ENCODE measurements at regions not wholly inside any gene's neighbourhood (a gene's known extent, or its start where the extent isn't known, plus 50 kb on each side); places are given as distances from the start of the nearest gene placed in this dataset.

- Histone ChIP-seq H3K4me3 (no peak overlapping the region), H3K4me1 (no peaks in the 10 kb centered on the region), H3K9me3 (no peaks in the 10 kb centered on the region), H3K27me3 (no peaks in the 10 kb centered on the region), H3K36me3 (ENCODE audit: low read depth, missing control alignments) (no peaks in the 10 kb centered on the region), H3K27ac (no peak overlapping the region)
- TF ChIP-seq POLR2A (IDR thresholded peaks at IDR 0.05): no peak
- TF ChIP-seq, protein P1, sequence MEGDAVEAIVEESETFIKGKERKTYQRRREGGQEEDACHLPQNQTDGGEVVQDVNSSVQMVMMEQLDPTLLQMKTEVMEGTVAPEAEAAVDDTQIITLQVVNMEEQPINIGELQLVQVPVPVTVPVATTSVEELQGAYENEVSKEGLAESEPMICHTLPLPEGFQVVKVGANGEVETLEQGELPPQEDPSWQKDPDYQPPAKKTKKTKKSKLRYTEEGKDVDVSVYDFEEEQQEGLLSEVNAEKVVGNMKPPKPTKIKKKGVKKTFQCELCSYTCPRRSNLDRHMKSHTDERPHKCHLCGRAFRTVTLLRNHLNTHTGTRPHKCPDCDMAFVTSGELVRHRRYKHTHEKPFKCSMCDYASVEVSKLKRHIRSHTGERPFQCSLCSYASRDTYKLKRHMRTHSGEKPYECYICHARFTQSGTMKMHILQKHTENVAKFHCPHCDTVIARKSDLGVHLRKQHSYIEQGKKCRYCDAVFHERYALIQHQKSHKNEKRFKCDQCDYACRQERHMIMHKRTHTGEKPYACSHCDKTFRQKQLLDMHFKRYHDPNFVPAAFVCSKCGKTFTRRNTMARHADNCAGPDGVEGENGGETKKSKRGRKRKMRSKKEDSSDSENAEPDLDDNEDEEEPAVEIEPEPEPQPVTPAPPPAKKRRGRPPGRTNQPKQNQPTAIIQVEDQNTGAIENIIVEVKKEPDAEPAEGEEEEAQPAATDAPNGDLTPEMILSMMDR (IDR thresholded peaks at IDR 0.05): no peak
- DNase-seq: no peak
- intact Hi-C loops (cut with DNase I; ENCODE audit: low total_unique reads): no loop called here
Measured at GRCh38 chr3:144822671-144823070, 851.0 kb downstream of the DIPK2A start.

- no peaks in the 10 kb centered on the region for H3K9me3 ChIP-seq
- H3K4me1 ChIP-seq: no peaks in the 10 kb centered on the region
- no peak overlapping the region for H3K4me3 ChIP-seq
- no peak for DNase-seq
- H3K27ac ChIP-seq: no peak overlapping the region
- intact Hi-C loops (cut with DNase I; ENCODE audit: low total_unique reads): no loop called here
- H3K27me3 ChIP-seq: no peaks in the 10 kb centered on the region
- no peak for TF ChIP-seq POLR2A (IDR thresholded peaks at IDR 0.05)
- TF ChIP-seq, protein P1 (IDR thresholded peaks at IDR 0.05): no peak
- H3K36me3 ChIP-seq (ENCODE audit: low read depth, missing control alignments): no peaks in the 10 kb centered on the region
Measured at GRCh38 chr3:144831955-144832716, 860.5 kb downstream of the DIPK2A start.

GRCh38 chr3:144839991-144840390 lies 868.4 kb downstream of the DIPK2A start:
- Histone ChIP-seq H3K4me3 (no peak overlapping the region), H3K27me3 (no peaks in the 10 kb centered on the region), H3K9me3 (no peaks in the 10 kb centered on the region), H3K27ac (no peak overlapping the region), H3K36me3 (ENCODE audit: low read depth, missing control alignments) (no peaks in the 10 kb centered on the region), H3K4me1 (no peaks in the 10 kb centered on the region)
- DNase-seq: no peak
- intact Hi-C loops (cut with DNase I; ENCODE audit: low total_unique reads): no loop called here
- 71 to 87% methylated on average over 2 of the region's 2 CpGs for WGBS, 2 donors
- TF ChIP-seq POLR2A (IDR thresholded peaks at IDR 0.05): no peak
- TF ChIP-seq, protein P1 (IDR thresholded peaks at IDR 0.05): no peak

- Histone ChIP-seq H3K36me3 (ENCODE audit: low read depth, missing control alignments) (no peaks in the 10 kb centered on the region), H3K27ac (no peak overlapping the region), H3K9me3 (no peaks in the 10 kb centered on the region), H3K27me3 (no peaks in the 10 kb centered on the region), H3K4me3 (no peak overlapping the region), H3K4me1 (no peaks in the 10 kb centered on the region)
- 70 to 81% methylated on average over 1 of the region's 1 CpG for WGBS, 2 donors
- TF ChIP-seq POLR2A (IDR thresholded peaks at IDR 0.05): no peak
- TF ChIP-seq, protein P1 (IDR thresholded peaks at IDR 0.05): no peak
- intact Hi-C loops (cut with DNase I; ENCODE audit: low total_unique reads): no loop called here
- DNase-seq: no peak
Measured at GRCh38 chr3:144840866-144841265, 869.2 kb downstream of the DIPK2A start.

DNA sequence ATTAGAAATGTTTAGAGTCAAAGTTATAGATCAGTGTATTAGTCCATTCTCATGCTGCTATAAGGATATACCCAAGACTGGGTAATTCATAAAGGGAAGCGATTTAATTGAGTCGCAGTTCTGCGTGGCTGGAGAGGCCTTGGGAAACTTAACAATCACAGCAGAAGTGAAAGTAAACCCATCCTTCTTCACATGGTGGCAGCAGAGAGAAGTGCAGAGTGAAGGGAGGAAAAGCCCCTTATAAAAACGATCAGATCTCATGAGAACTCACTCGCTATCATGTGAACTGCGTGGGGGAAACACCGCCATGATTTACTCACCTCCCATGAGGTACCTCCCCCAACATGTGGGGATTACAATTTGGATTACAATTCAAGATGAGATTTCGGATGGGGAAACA lies 871.5 kb downstream of the DIPK2A start:
- DNase-seq: no peak
- H3K4me3 ChIP-seq: no peak overlapping the region
- TF ChIP-seq, protein P1 (IDR thresholded peaks at IDR 0.05): no peak
- no peak for TF ChIP-seq POLR2A (IDR thresholded peaks at IDR 0.05)
- no peaks in the 10 kb centered on the region for H3K4me1 ChIP-seq
- intact Hi-C loops (cut with DNase I; ENCODE audit: low total_unique reads): no loop called here
- H3K27me3 ChIP-seq: no peaks in the 10 kb centered on the region
- no peaks in the 10 kb centered on the region for H3K36me3 ChIP-seq (ENCODE audit: low read depth, missing control alignments)
- H3K27ac ChIP-seq: no peak overlapping the region
- whole genome bisulfite sequencing, 2 donors: 81 to 83% methylated on average over 8 of the region's 8 CpGs
- no peaks in the 10 kb centered on the region for H3K9me3 ChIP-seq
